ENCODE measurements at regions not wholly inside any gene's neighbourhood (a gene's known extent, or its start where the extent isn't known, plus 50 kb on each side); places are given as distances from the start of the nearest gene placed in this dataset.

DNA sequence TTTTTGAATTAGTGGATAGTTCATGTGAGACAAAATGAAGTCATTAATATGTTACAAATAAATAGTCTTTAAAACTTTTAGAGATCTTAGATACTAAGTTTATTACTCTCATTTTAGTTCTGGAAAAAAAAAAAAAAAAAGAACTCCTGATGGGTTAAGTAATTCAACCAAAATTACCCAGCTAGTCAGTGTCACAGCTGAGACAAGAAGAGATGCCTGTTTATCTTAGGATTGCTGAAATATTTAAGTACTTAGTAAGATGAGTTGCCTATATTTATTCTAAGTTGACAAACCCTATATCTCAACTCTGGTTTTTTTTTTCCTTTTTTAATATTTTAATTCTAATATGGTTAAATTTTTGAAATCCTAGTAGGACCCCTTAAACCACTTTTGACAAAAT lies 781.0 kb upstream of the LRRN3 start:
- no peak for TF ChIP-seq ZNF274 (IDR thresholded peaks at IDR 0.05; ENCODE audit: low read depth, low read length)
- no peak for TF ChIP-seq YY1 (IDR thresholded peaks at IDR 0.05; ENCODE audit: insufficient read depth, insufficient read length)
